HG03378 (cell line): ENCODE measurements at regions not wholly inside any gene's neighbourhood (a gene's known extent, or its start where the extent isn't known, plus 50 kb on each side); places are given as distances from the start of the nearest gene placed in this dataset.

Experiments
- ATAC-seq: cut with Tn5 transposase; IDR thresholded peaks from one replicate; pipeline ENCODE4 v1.9.1; 2021; ENCODE audit warnings: mild to moderate bottlenecking, moderate library complexity; ENCODE audit not compliant: unreplicated experiment

GRCh38 chr9:23412046-23412445 is 414.0 kb downstream of the ELAVL2 start:
- no peak for ATAC-seq

- ATAC-seq: no peak
Measured at GRCh38 chr9:23412458-23412857, 413.6 kb downstream of the ELAVL2 start.

- ATAC-seq: no peak
Measured at GRCh38 chr9:23413541-23413940, 412.5 kb downstream of the ELAVL2 start.

- ATAC-seq: no peak
Measured at GRCh38 chr9:23423999-23424398, 402.0 kb downstream of the ELAVL2 start.

- no peak for ATAC-seq
Measured at GRCh38 chr9:23426144-23426543, 399.9 kb downstream of the ELAVL2 start.

GRCh38 chr9:23431459-23431858 is 394.6 kb downstream of the ELAVL2 start:
- no peak for ATAC-seq

- ATAC-seq: no peak
Measured at GRCh38 chr9:23434654-23435053, 391.4 kb downstream of the ELAVL2 start.

GRCh38 chr9:23438299-23438907 is 387.6 kb downstream of the ELAVL2 start:
- no peak for ATAC-seq

GRCh38 chr9:23441275-23441674 is 384.8 kb downstream of the ELAVL2 start:
- no peak for ATAC-seq

- no peak for ATAC-seq
Measured at GRCh38 chr9:23444658-23445057, 381.4 kb downstream of the ELAVL2 start.

GRCh38 chr9:23447166-23447565 is 378.9 kb downstream of the ELAVL2 start:
- ATAC-seq: no peak

GRCh38 chr9:23447944-23448343 is 378.1 kb downstream of the ELAVL2 start:
- ATAC-seq: no peak

GRCh38 chr9:23451802-23452418 is 374.1 kb downstream of the ELAVL2 start:
- no peak for ATAC-seq

GRCh38 chr9:23464275-23464674 is 361.8 kb downstream of the ELAVL2 start:
- ATAC-seq: no peak

GRCh38 chr9:23467276-23467675 is 358.8 kb downstream of the ELAVL2 start:
- no peak for ATAC-seq

GRCh38 chr9:23477908-23478307 is 348.1 kb downstream of the ELAVL2 start:
- no peak for ATAC-seq

- no peak for ATAC-seq
Measured at GRCh38 chr9:23483566-23483965, 342.5 kb downstream of the ELAVL2 start.

- no peak for ATAC-seq
Measured at GRCh38 chr9:23492126-23493002, 333.7 kb downstream of the ELAVL2 start.

- no peak for ATAC-seq
Measured at GRCh38 chr9:23493219-23493618, 332.8 kb downstream of the ELAVL2 start.

- ATAC-seq: no peak
Measured at GRCh38 chr9:23496489-23497136, 329.4 kb downstream of the ELAVL2 start.

- ATAC-seq: no peak
Measured at GRCh38 chr9:23497137-23497504, 328.9 kb downstream of the ELAVL2 start.

GRCh38 chr9:23502004-23502403 is 324.0 kb downstream of the ELAVL2 start:
- ATAC-seq: no peak
